ENCODE measurements at regions not wholly inside any gene's neighbourhood (a gene's known extent, or its start where the extent isn't known, plus 50 kb on each side); places are given as distances from the start of the nearest gene placed in this dataset.
A peak's percentile ranks its signal among the peaks of the same experiment; 100 is the strongest.

DNA sequence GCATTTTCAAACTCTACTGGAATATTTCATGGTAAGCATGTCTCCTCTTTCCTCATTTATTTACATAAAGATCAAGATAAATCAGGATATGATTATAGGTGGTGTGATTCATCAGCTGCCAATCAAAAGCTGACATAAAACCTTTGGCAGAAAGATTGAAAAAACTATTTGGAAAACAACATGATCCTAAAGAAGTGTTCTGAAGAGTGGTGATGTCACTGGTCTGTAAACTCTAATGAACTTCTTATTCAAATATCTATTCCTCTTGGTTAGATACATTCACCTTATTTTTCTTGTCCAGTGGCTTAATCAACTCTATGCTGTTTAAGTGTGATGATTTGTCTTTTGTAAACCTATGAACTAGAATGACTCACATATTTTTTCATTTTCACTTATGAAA lies 535.5 kb upstream of the CITED2 start:
- Histone ChIP-seq H3K27me3 (ENCODE audit: insufficient read depth, low read length) (no peaks in the 10 kb centered on the region), H3K9ac (ENCODE audit: low read length) (no peak overlapping the region), H3K4me3 (ENCODE audit: insufficient read depth, low read depth, low read length) (no peak overlapping the region), H3K27ac (ENCODE audit: low read depth, low read length) (no peak overlapping the region), H3K36me3 (ENCODE audit: insufficient read depth, low read length) (no peaks in the 10 kb centered on the region), H3K4me2 (ENCODE audit: low read length) (no peak overlapping the region), H4K20me1 (ENCODE audit: insufficient read depth, low read length) (no peaks in the 10 kb centered on the region), H3K4me1 (ENCODE audit: insufficient read depth, low read length) (no peaks in the 10 kb centered on the region), H3K79me2 (ENCODE audit: insufficient read depth, low read length) (no peaks in the 10 kb centered on the region), H2AFZ (ENCODE audit: low read depth, low read length) (no peak overlapping the region), H3K9me3 (ENCODE audit: insufficient read depth, low read depth, low read length) (no peaks in the 10 kb centered on the region)
- H3K36me3 Mint-ChIP-seq (ENCODE audit: low read depth, unreplicated experiment) = no peaks in the 10 kb centered on the region
- TF ChIP-seq EZH2 (IDR thresholded peaks at IDR 0.05; ENCODE audit: insufficient read depth, low read length) (no peak), CTCF (IDR thresholded peaks at IDR 0.05; ENCODE audit: insufficient read depth, low read depth, low read length) (no peak)
- DNase-seq (ENCODE audit: low read depth) = no peak
- no peak overlapping the region for H3K27ac Mint-ChIP-seq (ENCODE audit: unreplicated experiment)
- peak; percentile 55 for FAIRE-seq
- H3K9me3 Mint-ChIP-seq (ENCODE audit: unreplicated experiment) = peaks cover 3% of the 10 kb centered on the region
- no peaks in the 10 kb centered on the region for H3K27me3 Mint-ChIP-seq (ENCODE audit: low read depth, unreplicated experiment)
- no peaks in the 10 kb centered on the region for H3K4me1 Mint-ChIP-seq (ENCODE audit: low read depth, unreplicated experiment)
- no peak overlapping the region for H3K4me3 Mint-ChIP-seq (ENCODE audit: unreplicated experiment)

GRCh38 chr6:139905404-139906052 lies 531.1 kb upstream of the CITED2 start:
- Histone ChIP-seq H2AFZ (ENCODE audit: low read depth, low read length) (no peak overlapping the region), H3K79me2 (ENCODE audit: insufficient read depth, low read length) (no peaks in the 10 kb centered on the region), H3K4me2 (ENCODE audit: low read length) (no peak overlapping the region), H3K9ac (ENCODE audit: low read length) (no peak overlapping the region), H3K4me3 (ENCODE audit: insufficient read depth, low read depth, low read length) (no peak overlapping the region), H4K20me1 (ENCODE audit: insufficient read depth, low read length) (no peaks in the 10 kb centered on the region), H3K9me3 (ENCODE audit: insufficient read depth, low read depth, low read length) (no peaks in the 10 kb centered on the region), H3K27ac (ENCODE audit: low read depth, low read length) (no peak overlapping the region), H3K27me3 (ENCODE audit: insufficient read depth, low read length) (no peaks in the 10 kb centered on the region), H3K4me1 (ENCODE audit: insufficient read depth, low read length) (no peaks in the 10 kb centered on the region), H3K36me3 (ENCODE audit: insufficient read depth, low read length) (no peaks in the 10 kb centered on the region)
- Mint-ChIP-seq H3K4me1 (ENCODE audit: low read depth, unreplicated experiment) (no peaks in the 10 kb centered on the region), H3K27me3 (ENCODE audit: low read depth, unreplicated experiment) (no peaks in the 10 kb centered on the region), H3K4me3 (ENCODE audit: unreplicated experiment) (no peak overlapping the region), H3K27ac (ENCODE audit: unreplicated experiment) (no peak overlapping the region), H3K9me3 (ENCODE audit: unreplicated experiment) (peaks cover 3% of the 10 kb centered on the region), H3K36me3 (ENCODE audit: low read depth, unreplicated experiment) (peaks cover 1% of the 10 kb centered on the region)
- FAIRE-seq (no peak), DNase-seq (ENCODE audit: low read depth) (no peak)
- no peak for TF ChIP-seq CTCF (IDR thresholded peaks at IDR 0.05; ENCODE audit: insufficient read depth, low read depth, low read length)
- no peak for TF ChIP-seq EZH2 (IDR thresholded peaks at IDR 0.05; ENCODE audit: insufficient read depth, low read length)

DNA sequence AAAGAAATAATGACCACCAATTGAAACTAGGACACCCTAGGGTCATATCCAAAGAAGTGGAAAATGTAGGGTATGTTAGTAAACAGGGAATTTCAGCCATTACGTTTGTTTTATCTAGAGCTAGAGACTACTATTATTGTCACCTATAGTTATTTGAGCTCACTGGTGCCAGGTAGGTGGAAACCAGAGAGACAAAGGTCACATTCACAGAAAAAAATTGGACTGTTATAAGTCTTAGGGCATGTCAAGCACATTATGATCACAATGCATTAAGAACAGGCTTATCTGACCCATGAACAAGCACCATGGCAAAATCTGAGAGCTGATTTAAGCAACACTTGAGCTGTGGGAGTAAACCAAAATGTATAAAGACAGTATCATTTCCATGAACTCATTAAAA lies 530.1 kb upstream of the CITED2 start:
- Histone ChIP-seq H3K9ac (ENCODE audit: low read length) (no peak overlapping the region), H3K79me2 (ENCODE audit: insufficient read depth, low read length) (no peaks in the 10 kb centered on the region), H3K9me3 (ENCODE audit: insufficient read depth, low read depth, low read length) (no peaks in the 10 kb centered on the region), H3K27ac (ENCODE audit: low read depth, low read length) (no peak overlapping the region), H2AFZ (ENCODE audit: low read depth, low read length) (no peak overlapping the region), H3K4me2 (ENCODE audit: low read length) (no peak overlapping the region), H3K36me3 (ENCODE audit: insufficient read depth, low read length) (no peaks in the 10 kb centered on the region), H3K27me3 (ENCODE audit: insufficient read depth, low read length) (no peaks in the 10 kb centered on the region), H3K4me1 (ENCODE audit: insufficient read depth, low read length) (no peaks in the 10 kb centered on the region), H4K20me1 (ENCODE audit: insufficient read depth, low read length) (no peaks in the 10 kb centered on the region), H3K4me3 (ENCODE audit: insufficient read depth, low read depth, low read length) (no peak overlapping the region)
- no peak for TF ChIP-seq CTCF (IDR thresholded peaks at IDR 0.05; ENCODE audit: insufficient read depth, low read depth, low read length)
- no peak for TF ChIP-seq EZH2 (IDR thresholded peaks at IDR 0.05; ENCODE audit: insufficient read depth, low read length)
- DNase-seq (ENCODE audit: low read depth) (no peak), FAIRE-seq (no peak)
- Mint-ChIP-seq H3K4me1 (ENCODE audit: low read depth, unreplicated experiment) (no peaks in the 10 kb centered on the region), H3K9me3 (ENCODE audit: unreplicated experiment) (peaks cover 3% of the 10 kb centered on the region), H3K36me3 (ENCODE audit: low read depth, unreplicated experiment) (peaks cover 1% of the 10 kb centered on the region), H3K27ac (ENCODE audit: unreplicated experiment) (no peak overlapping the region), H3K4me3 (ENCODE audit: unreplicated experiment) (no peak overlapping the region), H3K27me3 (ENCODE audit: low read depth, unreplicated experiment) (no peaks in the 10 kb centered on the region)
